Suprapubic skin (tissue), 4 donors: ENCODE measurements at regions not wholly inside any gene's neighbourhood (a gene's known extent, or its start where the extent isn't known, plus 50 kb on each side); places are given as distances from the start of the nearest gene placed in this dataset.
"Not testable (repeated sequence)": the region's sequence is repeated elsewhere in the genome, so short reads cannot be mapped to it uniquely, and the experiment has no call there.

Source experiments
- DNase-seq, 2 donors: peaks; one replicate each; pipeline ENCODE4 v3.0.0-alpha.2; 2019; ENCODE audit warnings: low spot score in 2 of 2
- H3K27ac ChIP-seq: fragments of 200-600 bp; sonication (generic); one replicate; pipeline ENCODE4 v1.5.1; 2019
- H3K27me3 ChIP-seq: fragments of 200-600 bp; sonication (generic); one replicate; pipeline ENCODE4 v1.5.1; 2019
- H3K36me3 ChIP-seq: fragments of 200-600 bp; sonication (generic); one replicate; pipeline ENCODE4 v1.5.1; 2019
- H3K4me1 ChIP-seq: fragments of 200-600 bp; sonication (generic); one replicate; pipeline ENCODE4 v1.5.1; 2019
- H3K4me3 ChIP-seq: fragments of 200-600 bp; sonication (generic); one replicate; pipeline ENCODE4 v1.5.1; 2019; ENCODE audit warnings: mild to moderate bottlenecking
- H3K9me3 ChIP-seq: fragments of 200-600 bp; sonication (generic); one replicate; pipeline ENCODE4 v1.5.1; 2019
- CTCF ChIP-seq, 2 donors: fragments of 200-600 bp in 1 of 2; fragments of 450-650 bp in 1 of 2; sonication (generic) in 1 of 2; IDR thresholded peaks; one replicate each; pipeline ENCODE4 v1.5.1; 2016 to 2019; ENCODE audit warnings: antibody characterized with exemption in 2 of 2, mild to moderate bottlenecking in 1 of 2, moderate library complexity in 1 of 2
- EP300 ChIP-seq: sonication (generic); formaldehyde crosslinking; IDR thresholded peaks from one replicate; pipeline ENCODE4 v1.6.1; 2017; ENCODE audit warnings: antibody characterized with exemption
- POLR2A ChIP-seq, 2 donors: fragments of 450-650 bp; IDR thresholded peaks; one replicate each; pipeline ENCODE4 v1.6.1; 2017; ENCODE audit warnings: antibody characterized with exemption in 2 of 2, mild to moderate bottlenecking in 2 of 2, moderate library complexity in 2 of 2
- POLR2AphosphoS5 ChIP-seq, 3 donors: sonication (generic); formaldehyde crosslinking; IDR thresholded peaks; one replicate each; pipeline ENCODE4 v1.6.1; 2017; ENCODE audit warnings: antibody characterized with exemption in 3 of 3
- WGBS: methylation state at CpG from one replicate; pipeline ENCODE4 v1.1.5; 2018; 5-methylcytosine and 5-hydroxymethylcytosine counted together

GRCh38 chr4:65999518-65999871 lies 329.2 kb upstream of the EPHA5 start:
- Histone ChIP-seq H3K36me3 (no peaks in the 10 kb centered on the region), H3K27ac (no peak overlapping the region), H3K4me1 (no peaks in the 10 kb centered on the region), H3K9me3 (no peaks in the 10 kb centered on the region), H3K27me3 (no peaks in the 10 kb centered on the region), H3K4me3 (no peak overlapping the region)
- TF ChIP-seq EP300 (no peak), POLR2AphosphoS5 (IDR thresholded peaks at IDR 0.05) (no peak), CTCF (IDR thresholded peaks at IDR 0.05) (no peak), POLR2A (IDR thresholded peaks at IDR 0.05) (no peak)
- no peak for DNase-seq
- whole genome bisulfite sequencing: 92% methylated on average over 1 of the region's 1 CpG

- H3K4me3 ChIP-seq, H3K9me3 ChIP-seq, H3K27me3 ChIP-seq, DNase-seq, H3K36me3 ChIP-seq, H3K4me1 ChIP-seq, H3K27ac ChIP-seq: not testable (repeated sequence)
- 91% methylated on average over 27 of the region's 29 CpGs for WGBS
These were observed 328.7 kb upstream of the EPHA5 start for GRCh38 chr4:65998807-65999517.

GRCh38 chr4:65983061-65983460 lies 312.8 kb upstream of the EPHA5 start:
- TF ChIP-seq POLR2A (IDR thresholded peaks at IDR 0.05) (no peak), EP300 (no peak), CTCF (IDR thresholded peaks at IDR 0.05) (no peak), POLR2AphosphoS5 (IDR thresholded peaks at IDR 0.05) (no peak)
- Histone ChIP-seq H3K9me3 (no peaks in the 10 kb centered on the region), H3K4me3 (no peak overlapping the region), H3K4me1 (no peaks in the 10 kb centered on the region), H3K27ac (no peak overlapping the region), H3K27me3 (no peaks in the 10 kb centered on the region), H3K36me3 (no peaks in the 10 kb centered on the region)
- 48% methylated on average over 2 of the region's 2 CpGs for WGBS
- no peak for DNase-seq

GRCh38 chr4:65976287-65976686 lies 306.0 kb upstream of the EPHA5 start:
- Histone ChIP-seq H3K27me3 (no peaks in the 10 kb centered on the region), H3K4me3 (no peak overlapping the region), H3K36me3 (no peaks in the 10 kb centered on the region), H3K9me3 (no peaks in the 10 kb centered on the region), H3K27ac (no peak overlapping the region), H3K4me1 (no peaks in the 10 kb centered on the region)
- no peak for DNase-seq
- TF ChIP-seq POLR2AphosphoS5 (IDR thresholded peaks at IDR 0.05) (no peak), EP300 (no peak), CTCF (IDR thresholded peaks at IDR 0.05) (no peak), POLR2A (IDR thresholded peaks at IDR 0.05) (no peak)
- WGBS: 94% methylated on average over 2 of the region's 2 CpGs

- H3K9me3 ChIP-seq: no peaks in the 10 kb centered on the region
These were observed 302.9 kb upstream of the EPHA5 start for GRCh38 chr4:65973186-65973585.

More at GRCh38 chr4:65973186-65973585, 302.9 kb upstream of the EPHA5 start:
- TF ChIP-seq EP300 (no peak), POLR2AphosphoS5 (IDR thresholded peaks at IDR 0.05) (no peak), CTCF (IDR thresholded peaks at IDR 0.05) (no peak), POLR2A (IDR thresholded peaks at IDR 0.05) (no peak)
- Histone ChIP-seq H3K27ac (no peak overlapping the region), H3K36me3 (no peaks in the 10 kb centered on the region), H3K4me3 (no peak overlapping the region), H3K4me1 (no peaks in the 10 kb centered on the region), H3K27me3 (no peaks in the 10 kb centered on the region)
- WGBS: 72% methylated on average over 9 of the region's 9 CpGs
- DNase-seq: no peak
